Adrenal gland (tissue), 9 donors: ENCODE measurements at regions not wholly inside any gene's neighbourhood (a gene's known extent, or its start where the extent isn't known, plus 50 kb on each side); places are given as distances from the start of the nearest gene placed in this dataset.

ENCODE experiments used
- DNase-seq, 7 donors: peaks; one replicate each; pipeline ENCODE4 v3.0.0-alpha.2; 2019 to 2020
- H3K27ac ChIP-seq, 5 donors: fragments of 200-600 bp; sonication (generic) in 4 of 5; 1 replicate in 3 of 5; 2 replicates in 2 of 5; pipeline versions ENCODE4 v1.5.1 to v1.8.0; 2016 to 2020; ENCODE audit warnings: mild to moderate bottlenecking in 1 of 5
- H3K27me3 ChIP-seq: fragments of 200-600 bp; 2 replicates; pipeline ENCODE4 v1.8.0; 2021
- H3K36me3 ChIP-seq, 2 donors: fragments of 200-600 bp; replicated peaks in 1 of 2; 1 replicate in 1 of 2; 2 replicates in 1 of 2; pipeline versions ENCODE4 v1.5.1 to v1.8.0; 2018 to 2022
- H3K4me1 ChIP-seq, 2 donors: fragments of 200-600 bp; replicated peaks in 1 of 2; 1 replicate in 1 of 2; 2 replicates in 1 of 2; pipeline versions ENCODE4 v1.5.1 to v1.8.0; 2018 to 2021
- H3K4me3 ChIP-seq, 4 donors: fragments of 200-600 bp; sonication (generic) in 3 of 4; one replicate each; pipeline ENCODE4 v1.5.1; 2016 to 2018
- H3K9me3 ChIP-seq, 3 donors: fragments of 200-600 bp; sonication (generic) in 1 of 3; replicated peaks in 1 of 3; 1 replicate in 2 of 3; 2 replicates in 1 of 3; pipeline versions ENCODE4 v1.5.1 to v1.8.0; 2016 to 2021
- POLR2A ChIP-seq, 2 donors: fragments of 450-650 bp; IDR thresholded peaks; one replicate each; pipeline ENCODE4 v1.6.1; 2017; ENCODE audit warnings: antibody characterized with exemption in 2 of 2, mild to moderate bottlenecking in 2 of 2, moderate library complexity in 1 of 2
- WGBS, 4 donors: extraction: QIAGEN DNeasy Blood & Tissue Kit in 2 of 4; methylation state at CpG; one replicate each; pipeline versions ENCODE4 v1.1.5 to v1.1.7; 2013 to 2017; 5-methylcytosine and 5-hydroxymethylcytosine counted together
- intact Hi-C, 2 donors: fragments of 100-400 bp; cut with DNase I; formaldehyde crosslinking; loops; one replicate each; pipeline versions ENCODE4 v1.14.1 to v1.15.0; 2022 to 2023
- TF ChIP-seq, protein P1 (sequence below), 6 experiments: fragments of 450-650 bp in 4 of 6; fragments of 200-600 bp in 2 of 6; sonication (generic) in 1 of 6; IDR thresholded peaks; 1 replicate in 5 of 6; 2 replicates in 1 of 6; pipeline versions ENCODE4 v1.5.1 to v1.8.0; 2016 to 2021; ENCODE audit warnings: antibody characterized with exemption in 6 of 6, mild to moderate bottlenecking in 2 of 6, moderate library complexity in 1 of 6
- donor health status: healthy with polysubstance abuse.
- donor health status: Bipolar disorder and iron deficiency.
- donor health status: DM: yes; HTN: yes; CAD: no.
- donor health status: DM: no; HTN: no; CAD: no.
- donor health status: DM: no; HTN: no; CAD: no.

GRCh38 chr4:177921715-177922114, 479.5 kb upstream of the AGA start:
- no peaks in the 10 kb centered on the region for H3K36me3 ChIP-seq
- no peaks in the 10 kb centered on the region for H3K4me1 ChIP-seq
- no peak overlapping the region for H3K4me3 ChIP-seq
- no peaks in the 10 kb centered on the region for H3K9me3 ChIP-seq
- H3K27ac ChIP-seq, result no peak overlapping the region
- WGBS, 4 donors, result 59 to 91% (median 71%) methylated on average over 1 of the region's 1 CpG
- no peak for TF ChIP-seq POLR2A (IDR thresholded peaks at IDR 0.05)
- TF ChIP-seq, protein P1, sequence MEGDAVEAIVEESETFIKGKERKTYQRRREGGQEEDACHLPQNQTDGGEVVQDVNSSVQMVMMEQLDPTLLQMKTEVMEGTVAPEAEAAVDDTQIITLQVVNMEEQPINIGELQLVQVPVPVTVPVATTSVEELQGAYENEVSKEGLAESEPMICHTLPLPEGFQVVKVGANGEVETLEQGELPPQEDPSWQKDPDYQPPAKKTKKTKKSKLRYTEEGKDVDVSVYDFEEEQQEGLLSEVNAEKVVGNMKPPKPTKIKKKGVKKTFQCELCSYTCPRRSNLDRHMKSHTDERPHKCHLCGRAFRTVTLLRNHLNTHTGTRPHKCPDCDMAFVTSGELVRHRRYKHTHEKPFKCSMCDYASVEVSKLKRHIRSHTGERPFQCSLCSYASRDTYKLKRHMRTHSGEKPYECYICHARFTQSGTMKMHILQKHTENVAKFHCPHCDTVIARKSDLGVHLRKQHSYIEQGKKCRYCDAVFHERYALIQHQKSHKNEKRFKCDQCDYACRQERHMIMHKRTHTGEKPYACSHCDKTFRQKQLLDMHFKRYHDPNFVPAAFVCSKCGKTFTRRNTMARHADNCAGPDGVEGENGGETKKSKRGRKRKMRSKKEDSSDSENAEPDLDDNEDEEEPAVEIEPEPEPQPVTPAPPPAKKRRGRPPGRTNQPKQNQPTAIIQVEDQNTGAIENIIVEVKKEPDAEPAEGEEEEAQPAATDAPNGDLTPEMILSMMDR (IDR thresholded peaks at IDR 0.05), result no peak
- DNase-seq, result no peak
- H3K27me3 ChIP-seq, result no peaks in the 10 kb centered on the region
- intact Hi-C loops, result no loop called here

DNA sequence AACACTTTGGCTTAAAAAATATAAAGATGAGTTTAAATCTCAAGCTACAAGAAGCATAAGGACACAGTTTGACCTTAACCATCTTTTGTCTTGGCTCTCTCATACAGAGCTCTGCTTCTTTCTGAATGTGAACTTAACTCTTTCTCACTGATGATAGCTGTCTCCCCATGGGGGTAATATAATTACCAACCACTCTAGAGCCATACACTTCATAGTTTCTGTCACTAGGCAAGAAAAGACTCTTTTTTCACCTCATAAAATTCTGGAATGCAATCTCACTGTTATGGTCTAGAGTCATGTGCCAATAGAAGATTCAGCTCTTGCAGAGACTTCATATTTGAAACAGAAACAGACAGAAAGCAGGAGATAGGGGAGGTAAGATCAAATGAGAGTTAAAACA, 481.7 kb upstream of the AGA start:
- H3K4me3 ChIP-seq, result no peak overlapping the region
- TF ChIP-seq, protein P1 (IDR thresholded peaks at IDR 0.05), result no peak
- no peak for TF ChIP-seq POLR2A (IDR thresholded peaks at IDR 0.05)
- no peaks in the 10 kb centered on the region for H3K4me1 ChIP-seq
- DNase-seq, result no peak
- H3K36me3 ChIP-seq, result no peaks in the 10 kb centered on the region
- intact Hi-C loops, result no loop called here
- H3K27me3 ChIP-seq, result no peaks in the 10 kb centered on the region
- H3K27ac ChIP-seq, result no peak overlapping the region
- H3K9me3 ChIP-seq, result no peaks in the 10 kb centered on the region

DNA sequence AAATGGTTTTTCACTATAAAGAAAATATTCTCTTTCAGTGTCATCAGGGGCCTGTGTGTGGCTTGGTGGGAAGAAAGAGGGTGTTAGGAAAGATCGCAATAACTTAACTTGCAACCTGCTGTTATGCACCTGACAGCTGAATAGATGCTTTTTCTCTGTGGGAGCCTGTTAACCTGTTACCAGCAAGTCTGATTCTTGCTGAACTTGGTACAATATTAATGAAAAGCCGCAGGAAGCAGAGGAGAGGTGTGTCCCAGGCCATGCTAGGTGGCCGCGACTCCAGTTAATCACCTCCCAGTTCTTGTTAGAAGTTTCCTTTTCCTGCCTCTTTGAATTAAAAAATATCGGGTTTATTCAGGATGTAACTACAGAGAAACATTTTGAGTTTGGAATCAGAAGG, 494.8 kb upstream of the AGA start:
- no peaks in the 10 kb centered on the region for H3K36me3 ChIP-seq
- H3K27me3 ChIP-seq, result no peaks in the 10 kb centered on the region
- no peak for TF ChIP-seq POLR2A (IDR thresholded peaks at IDR 0.05)
- TF ChIP-seq, protein P1 (IDR thresholded peaks at IDR 0.05), result no peak
- H3K4me1 ChIP-seq, result no peaks in the 10 kb centered on the region
- H3K9me3 ChIP-seq, result no peaks in the 10 kb centered on the region
- H3K27ac ChIP-seq, result no peak overlapping the region
- intact Hi-C loops, result no loop called here
- no peak for DNase-seq
- H3K4me3 ChIP-seq, result no peak overlapping the region
- WGBS, 4 donors, result 76 to 83% (median 81%) methylated on average over 5 of the region's 5 CpGs

- Histone ChIP-seq H3K4me3 (no peak overlapping the region), H3K4me1 (no peaks in the 10 kb centered on the region), H3K9me3 (no peaks in the 10 kb centered on the region), H3K36me3 (no peaks in the 10 kb centered on the region), H3K27me3 (no peaks in the 10 kb centered on the region), H3K27ac (no peak overlapping the region)
- 66 to 92% (median 79%) methylated on average over 3 of the region's 3 CpGs for WGBS, 4 donors
- intact Hi-C loops, result no loop called here
- TF ChIP-seq POLR2A (IDR thresholded peaks at IDR 0.05), result no peak
- TF ChIP-seq, protein P1 (IDR thresholded peaks at IDR 0.05), result no peak
- DNase-seq, result no peak
Observed at GRCh38 chr4:177938226-177938625, 496.0 kb upstream of the AGA start.
